ENCODE measurements at regions not wholly inside any gene's neighbourhood (a gene's known extent, or its start where the extent isn't known, plus 50 kb on each side); places are given as distances from the start of the nearest gene placed in this dataset.
"Not testable (repeated sequence)": the region's sequence is repeated elsewhere in the genome, so short reads cannot be mapped to it uniquely, and the experiment has no call there.

DNA sequence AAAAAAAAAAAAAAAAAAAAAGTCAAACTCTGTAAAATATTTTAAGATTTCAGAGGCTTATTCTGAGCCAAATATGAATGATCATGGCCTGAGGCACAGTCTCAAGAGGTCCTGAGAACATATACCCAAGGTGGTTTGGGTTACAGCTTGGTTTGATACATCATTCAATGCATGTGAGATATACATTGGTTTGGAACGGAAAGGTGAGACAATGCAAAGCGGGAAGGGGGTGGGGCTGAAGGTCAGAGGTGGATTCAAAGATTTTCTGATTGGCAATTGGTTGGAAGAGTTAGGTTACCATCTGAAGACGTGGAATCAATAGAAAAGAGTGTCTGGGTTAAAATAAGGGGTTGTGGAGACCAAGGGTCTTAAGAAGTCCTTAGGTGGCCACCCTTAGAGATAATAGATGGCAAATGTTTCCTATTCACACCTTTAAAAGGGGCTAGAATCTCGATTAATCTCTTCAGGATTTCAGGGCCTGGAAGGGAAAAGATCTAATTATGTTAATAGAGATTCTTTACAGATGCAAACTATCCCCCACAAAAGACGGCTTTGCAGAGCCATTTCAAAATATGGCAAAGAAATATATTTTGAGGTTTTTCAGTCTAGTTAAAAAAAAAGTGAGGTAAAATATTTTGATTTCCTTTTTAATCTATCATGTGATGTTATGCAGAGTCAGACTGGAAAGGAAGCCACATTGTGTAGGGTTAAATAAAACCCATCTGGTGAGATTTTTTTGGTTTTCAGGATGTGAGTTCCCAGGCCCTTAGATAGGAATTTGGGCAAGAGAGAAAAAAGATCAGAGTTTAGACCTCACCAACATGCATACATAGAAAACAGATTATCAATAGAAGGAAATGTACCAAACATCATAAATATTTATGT is 173.8 kb upstream of the CNOT2 start:
- Histone ChIP-seq H3K4me1 (ENCODE audit: control insufficient read depth, insufficient read depth, low read length) (no peaks in the 10 kb centered on the region), H3K27ac (ENCODE audit: low read length) (no peak overlapping the region), H3K9me3 (replicated peaks; ENCODE audit: control insufficient read depth, low read depth, low read length) (no peaks in the 10 kb centered on the region), H3K27me3 (ENCODE audit: control insufficient read depth, insufficient read depth, low read length) (no peaks in the 10 kb centered on the region), H3K4me3 (ENCODE audit: low read length) (no peak overlapping the region), H3K36me3 (ENCODE audit: control insufficient read depth, insufficient read depth, low read length) (no peaks in the 10 kb centered on the region)
- WGBS (ENCODE audit: insufficient coverage) = 89% methylated on average over 3 of the region's 5 CpGs
- DNase-seq = no peak

- Histone ChIP-seq H3K27me3 (ENCODE audit: control insufficient read depth, insufficient read depth, low read length) (no peaks in the 10 kb centered on the region), H3K27ac (ENCODE audit: low read length) (no peak overlapping the region), H3K9me3 (replicated peaks; ENCODE audit: control insufficient read depth, low read depth, low read length) (no peaks in the 10 kb centered on the region), H3K4me1 (ENCODE audit: control insufficient read depth, insufficient read depth, low read length) (no peaks in the 10 kb centered on the region), H3K4me3 (ENCODE audit: low read length) (no peak overlapping the region), H3K36me3 (ENCODE audit: control insufficient read depth, insufficient read depth, low read length) (no peaks in the 10 kb centered on the region)
- DNase-seq = peak; percentile 37
- WGBS (ENCODE audit: insufficient coverage) = no CpG with 5 or more reads among the region's 5 CpGs
Observed at GRCh38 chr12:70070494-70071007, 172.7 kb upstream of the CNOT2 start.

DNA sequence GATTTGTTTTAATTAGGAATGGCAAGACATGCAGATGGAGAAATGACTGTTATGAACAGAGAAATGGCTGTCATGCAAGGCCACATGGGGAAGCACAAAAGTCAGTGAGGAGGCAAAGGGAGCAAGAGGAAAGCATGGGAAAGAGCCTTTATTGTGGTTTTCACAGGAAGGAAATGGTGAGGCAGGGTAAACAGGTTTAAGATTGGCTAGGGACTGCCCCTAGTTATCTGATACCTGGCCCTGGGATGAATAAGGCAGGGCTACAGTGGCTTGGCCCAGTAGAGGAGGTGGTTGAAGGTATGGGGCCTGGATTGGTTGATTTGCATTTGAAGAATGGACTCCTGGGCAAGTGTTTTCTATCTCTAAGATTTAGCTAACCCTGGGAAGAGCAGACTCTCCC is 168.7 kb upstream of the CNOT2 start:
- no peak for DNase-seq
- H3K36me3 ChIP-seq (ENCODE audit: control insufficient read depth, insufficient read depth, low read length) = no peaks in the 10 kb centered on the region
- no peaks in the 10 kb centered on the region for H3K4me1 ChIP-seq (ENCODE audit: control insufficient read depth, insufficient read depth, low read length)
- no peak overlapping the region for H3K27ac ChIP-seq (ENCODE audit: low read length)
- H3K4me3 ChIP-seq (ENCODE audit: low read length) = no peak overlapping the region
- H3K27me3 ChIP-seq (ENCODE audit: control insufficient read depth, insufficient read depth, low read length) = no peaks in the 10 kb centered on the region
- no peaks in the 10 kb centered on the region for H3K9me3 ChIP-seq (replicated peaks; ENCODE audit: control insufficient read depth, low read depth, low read length)

- Histone ChIP-seq H3K27me3 (ENCODE audit: control insufficient read depth, insufficient read depth, low read length) (no peaks in the 10 kb centered on the region), H3K36me3 (ENCODE audit: control insufficient read depth, insufficient read depth, low read length) (no peaks in the 10 kb centered on the region), H3K4me3 (ENCODE audit: low read length) (no peak overlapping the region), H3K27ac (ENCODE audit: low read length) (no peak overlapping the region), H3K4me1 (ENCODE audit: control insufficient read depth, insufficient read depth, low read length) (no peaks in the 10 kb centered on the region), H3K9me3 (replicated peaks; ENCODE audit: control insufficient read depth, low read depth, low read length) (no peaks in the 10 kb centered on the region)
- 90% methylated on average over 2 of the region's 2 CpGs for WGBS (ENCODE audit: insufficient coverage)
- no peak for DNase-seq
Observed at GRCh38 chr12:70077441-70077840, 165.8 kb upstream of the CNOT2 start.

GRCh38 chr12:70078161-70078560 is 165.1 kb upstream of the CNOT2 start:
- H3K9me3 ChIP-seq (replicated peaks; ENCODE audit: control insufficient read depth, low read depth, low read length) = no peaks in the 10 kb centered on the region
- no CpG with 5 or more reads among the region's 2 CpGs for WGBS (ENCODE audit: insufficient coverage)
- no peaks in the 10 kb centered on the region for H3K36me3 ChIP-seq (ENCODE audit: control insufficient read depth, insufficient read depth, low read length)
- no peak overlapping the region for H3K4me3 ChIP-seq (ENCODE audit: low read length)
- H3K27me3 ChIP-seq (ENCODE audit: control insufficient read depth, insufficient read depth, low read length) = no peaks in the 10 kb centered on the region
- DNase-seq = no peak
- no peak overlapping the region for H3K27ac ChIP-seq (ENCODE audit: low read length)
- H3K4me1 ChIP-seq (ENCODE audit: control insufficient read depth, insufficient read depth, low read length) = no peaks in the 10 kb centered on the region

GRCh38 chr12:70080566-70080965 is 162.7 kb upstream of the CNOT2 start:
- DNase-seq = peak; percentile 50
- no peaks in the 10 kb centered on the region for H3K4me1 ChIP-seq (ENCODE audit: control insufficient read depth, insufficient read depth, low read length)
- no CpG with 5 or more reads among the region's 2 CpGs for WGBS (ENCODE audit: insufficient coverage)
- H3K27ac ChIP-seq (ENCODE audit: low read length) = no peak overlapping the region
- H3K27me3 ChIP-seq (ENCODE audit: control insufficient read depth, insufficient read depth, low read length) = no peaks in the 10 kb centered on the region
- no peak overlapping the region for H3K4me3 ChIP-seq (ENCODE audit: low read length)
- H3K36me3 ChIP-seq (ENCODE audit: control insufficient read depth, insufficient read depth, low read length) = no peaks in the 10 kb centered on the region
- H3K9me3 ChIP-seq (replicated peaks; ENCODE audit: control insufficient read depth, low read depth, low read length) = no peaks in the 10 kb centered on the region

DNA sequence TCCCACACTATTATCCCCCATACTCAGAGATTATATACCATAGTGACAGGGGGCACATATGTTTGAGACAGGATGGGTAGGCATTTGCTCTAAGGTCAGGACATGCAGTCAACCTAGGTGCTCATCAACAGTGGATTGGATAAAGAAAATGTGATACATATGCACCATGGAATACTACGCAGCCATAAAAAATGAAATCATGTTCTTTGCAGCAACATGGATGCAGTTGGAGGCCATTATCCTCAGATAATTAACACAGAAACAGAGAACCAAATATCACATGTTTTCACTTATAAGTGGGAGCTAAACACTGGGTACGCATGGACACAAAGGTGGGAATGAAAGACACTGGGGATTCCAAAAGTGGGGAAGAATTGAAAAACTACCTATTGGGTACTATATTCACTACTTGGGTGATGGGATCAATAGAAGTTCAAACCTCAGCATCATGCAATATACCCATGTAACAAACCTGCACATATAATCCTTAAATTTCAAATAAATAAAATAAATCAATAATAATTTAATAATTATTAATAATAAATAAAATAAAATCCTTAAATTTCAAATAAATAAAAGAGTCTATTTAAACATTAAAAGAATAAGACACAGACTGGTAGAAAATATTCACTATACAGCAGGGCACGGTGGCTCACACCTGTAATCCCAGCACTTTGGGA is 160.1 kb upstream of the CNOT2 start:
- no CpG with 5 or more reads among the region's 3 CpGs for WGBS (ENCODE audit: insufficient coverage)
- no peaks in the 10 kb centered on the region for H3K4me1 ChIP-seq (ENCODE audit: control insufficient read depth, insufficient read depth, low read length)

DNA sequence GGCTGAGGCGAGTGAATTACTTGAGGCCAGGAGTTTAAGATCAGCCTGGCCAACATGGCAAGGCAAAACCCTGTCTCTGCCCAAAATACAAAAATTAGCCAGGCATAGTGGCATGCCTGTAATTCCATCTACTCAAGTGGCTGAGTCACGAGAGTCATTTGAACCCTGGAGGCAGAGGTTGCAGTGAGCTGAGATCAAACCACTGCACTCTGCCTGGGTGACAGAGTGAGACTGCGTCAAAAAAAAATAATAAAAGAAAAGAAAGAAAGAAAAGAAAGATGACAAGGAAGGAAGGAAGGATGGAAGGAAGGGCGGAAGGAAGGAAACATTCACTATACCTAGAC is 159.6 kb upstream of the CNOT2 start:
- DNase-seq = no peak
- 86% methylated on average over 2 of the region's 4 CpGs for WGBS (ENCODE audit: insufficient coverage)
- H3K27ac ChIP-seq (ENCODE audit: low read length) = no peak overlapping the region

More for the DNA sequence above, 160.1 kb upstream of the CNOT2 start:
- H3K36me3 ChIP-seq (ENCODE audit: control insufficient read depth, insufficient read depth, low read length) = no peaks in the 10 kb centered on the region
- H3K9me3 ChIP-seq (replicated peaks; ENCODE audit: control insufficient read depth, low read depth, low read length) = no peaks in the 10 kb centered on the region
- H3K27ac ChIP-seq (ENCODE audit: low read length) = no peak overlapping the region
- DNase-seq = no peak
- no peaks in the 10 kb centered on the region for H3K27me3 ChIP-seq (ENCODE audit: control insufficient read depth, insufficient read depth, low read length)
- no peak overlapping the region for H3K4me3 ChIP-seq (ENCODE audit: low read length)

GRCh38 chr12:70086372-70086771 is 156.9 kb upstream of the CNOT2 start:
- not testable (repeated sequence) for H3K4me1 ChIP-seq (ENCODE audit: control insufficient read depth, insufficient read depth, low read length); H3K4me3 ChIP-seq (ENCODE audit: low read length); DNase-seq; H3K27ac ChIP-seq (ENCODE audit: low read length); H3K9me3 ChIP-seq (replicated peaks; ENCODE audit: control insufficient read depth, low read depth, low read length); H3K27me3 ChIP-seq (ENCODE audit: control insufficient read depth, insufficient read depth, low read length); H3K36me3 ChIP-seq (ENCODE audit: control insufficient read depth, insufficient read depth, low read length)
- WGBS (ENCODE audit: insufficient coverage) = 100% methylated on average over 4 of the region's 8 CpGs

More for the DNA sequence above, 159.6 kb upstream of the CNOT2 start:
- H3K36me3 ChIP-seq (ENCODE audit: control insufficient read depth, insufficient read depth, low read length) = no peaks in the 10 kb centered on the region
- no peak overlapping the region for H3K4me3 ChIP-seq (ENCODE audit: low read length)
- no peaks in the 10 kb centered on the region for H3K4me1 ChIP-seq (ENCODE audit: control insufficient read depth, insufficient read depth, low read length)
- no peaks in the 10 kb centered on the region for H3K9me3 ChIP-seq (replicated peaks; ENCODE audit: control insufficient read depth, low read depth, low read length)
- H3K27me3 ChIP-seq (ENCODE audit: control insufficient read depth, insufficient read depth, low read length) = no peaks in the 10 kb centered on the region

DNA sequence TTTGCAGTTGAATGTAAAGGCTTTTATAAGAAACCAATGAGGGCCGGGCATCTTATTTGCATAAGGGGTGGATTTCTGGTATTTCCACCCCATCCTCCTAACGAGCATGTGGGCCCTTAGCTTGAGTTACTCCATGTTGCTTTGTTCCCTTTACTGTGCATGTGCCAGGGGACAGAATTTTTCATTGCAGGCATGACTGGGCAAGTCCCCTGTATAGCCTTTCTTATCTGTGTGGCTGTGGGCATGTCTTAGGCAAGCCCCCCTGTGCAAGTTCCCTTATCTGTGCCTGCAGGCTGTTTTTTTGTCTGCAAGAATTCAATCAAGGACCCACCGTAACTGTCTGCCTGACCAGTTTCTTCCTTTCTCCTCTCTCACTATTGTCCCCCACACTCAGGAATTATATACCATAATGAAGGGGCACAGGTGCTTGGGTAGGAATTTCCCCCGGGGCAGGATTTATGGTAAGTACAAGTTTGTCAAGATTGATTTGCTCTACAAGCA is 152.2 kb upstream of the CNOT2 start:
- Histone ChIP-seq H3K4me1 (ENCODE audit: control insufficient read depth, insufficient read depth, low read length) (no peaks in the 10 kb centered on the region), H3K9me3 (replicated peaks; ENCODE audit: control insufficient read depth, low read depth, low read length) (no peaks in the 10 kb centered on the region), H3K27ac (ENCODE audit: low read length) (no peak overlapping the region), H3K36me3 (ENCODE audit: control insufficient read depth, insufficient read depth, low read length) (no peaks in the 10 kb centered on the region), H3K4me3 (ENCODE audit: low read length) (no peak overlapping the region), H3K27me3 (ENCODE audit: control insufficient read depth, insufficient read depth, low read length) (no peaks in the 10 kb centered on the region)
- no peak for DNase-seq
- no CpG with 5 or more reads among the region's 4 CpGs for WGBS (ENCODE audit: insufficient coverage)

Data from muscle of leg (tissue), 3 donors.